ENCODE measurements at regions not wholly inside any gene's neighbourhood (a gene's known extent, or its start where the extent isn't known, plus 50 kb on each side); places are given as distances from the start of the nearest gene placed in this dataset.
A peak's percentile ranks its signal among the peaks of the same experiment; 100 is the strongest.
"Not testable (repeated sequence)": the region's sequence is repeated elsewhere in the genome, so short reads cannot be mapped to it uniquely, and the experiment has no call there.

- no peak for TF ChIP-seq CTCF (conservative IDR thresholded peaks at IDR 0.05; ENCODE audit: low read depth, low read length)
Measured at GRCh38 chr1:170804419-170804818, 130.9 kb upstream of the MROH9 start.

GRCh38 chr1:170804879-170805278 lies 130.5 kb upstream of the MROH9 start:
- no peak for DNase-seq (ENCODE audit: low read depth)
- no peak overlapping the region for H3K4me3 ChIP-seq (ENCODE audit: low read length)
- TF ChIP-seq CTCF (conservative IDR thresholded peaks at IDR 0.05; ENCODE audit: low read depth, low read length): no peak

More at GRCh38 chr1:170804419-170804818, 130.9 kb upstream of the MROH9 start:
- no peak for DNase-seq (ENCODE audit: low read depth)
- H3K4me3 ChIP-seq (ENCODE audit: low read length): no peak overlapping the region

- no peak for TF ChIP-seq CTCF (conservative IDR thresholded peaks at IDR 0.05; ENCODE audit: low read depth, low read length)
- H3K4me3 ChIP-seq (ENCODE audit: low read length): no peak overlapping the region
- DNase-seq (ENCODE audit: low read depth): no peak
Measured at GRCh38 chr1:170806961-170807360, 128.4 kb upstream of the MROH9 start.

GRCh38 chr1:170807432-170807831 lies 127.9 kb upstream of the MROH9 start:
- H3K4me3 ChIP-seq (ENCODE audit: low read length): no peak overlapping the region
- DNase-seq (ENCODE audit: low read depth): peak; percentile 91
- no peak for TF ChIP-seq CTCF (conservative IDR thresholded peaks at IDR 0.05; ENCODE audit: low read depth, low read length)

GRCh38 chr1:170808216-170808885 lies 127.0 kb upstream of the MROH9 start:
- no peak overlapping the region for H3K4me3 ChIP-seq (ENCODE audit: low read length)
- no peak for DNase-seq (ENCODE audit: low read depth)
- no peak for TF ChIP-seq CTCF (conservative IDR thresholded peaks at IDR 0.05; ENCODE audit: low read depth, low read length)

GRCh38 chr1:170811013-170811412 lies 124.3 kb upstream of the MROH9 start:
- DNase-seq (ENCODE audit: low read depth); H3K4me3 ChIP-seq (ENCODE audit: low read length): not testable (repeated sequence)

GRCh38 chr1:170819781-170820180 lies 115.6 kb upstream of the MROH9 start:
- no peak overlapping the region for H3K4me3 ChIP-seq (ENCODE audit: low read length)
- TF ChIP-seq CTCF (conservative IDR thresholded peaks at IDR 0.05; ENCODE audit: low read depth, low read length): no peak
- no peak for DNase-seq (ENCODE audit: low read depth)

Measured in retinal pigment epithelial cell (primary cell).